CD4-positive, alpha-beta T cell (primary cell): ENCODE measurements at regions not wholly inside any gene's neighbourhood (a gene's known extent, or its start where the extent isn't known, plus 50 kb on each side); places are given as distances from the start of the nearest gene placed in this dataset.

ENCODE experiments used
- ATAC-seq: fragments of 200-7000 bp; cut with Tn5 transposase; one replicate; pipeline ENCODE4 v1.10.0; 2022; ENCODE audit warnings: mild to moderate bottlenecking; ENCODE audit not compliant: poor library complexity
- CTCF ChIA-PET: fragments of 350-600 bp; sonication (Branson Sonifier 250); formaldehyde crosslinking; loops from one replicate; lab custom pipeline; 2021; ENCODE audit warnings: antibody characterized with exemption, inconsistent platforms; lab: Charles Lee
- POLR2A ChIA-PET: fragments of 350-600 bp; sonication (Branson Sonifier 250); formaldehyde crosslinking; loops from one replicate; lab custom pipeline; 2021; ENCODE audit warnings: antibody characterized with exemption, inconsistent platforms; lab: Charles Lee
- DNase-seq, 14 experiments: peaks; one replicate each; pipeline ENCODE4 v3.0.0-alpha.2; 2013 to 2020; ENCODE audit warnings: mixed read lengths in 2 of 14
- H3K27ac ChIP-seq, 2 donors: one replicate each; pipeline versions ENCODE4 v1.5.1 to v1.7.0; 2013; ENCODE audit warnings: low read length in 2 of 2, low read depth in 1 of 2, mild to moderate bottlenecking in 1 of 2
- H3K27me3 ChIP-seq, 2 experiments: 1 replicate in 1 of 2; 2 replicates in 1 of 2; pipeline versions ENCODE4 v1.6.1 to v1.7.0; 2013; ENCODE audit warnings: low read length in 2 of 2, control low read depth in 1 of 2, mild to moderate bottlenecking in 1 of 2, moderate library complexity in 1 of 2; ENCODE audit not compliant: insufficient read depth in 2 of 2, control insufficient read depth in 1 of 2
- H3K36me3 ChIP-seq: one replicate; pipeline ENCODE4 v1.6.1; 2013; ENCODE audit warnings: low read length, control low read depth; ENCODE audit not compliant: insufficient read depth
- H3K4me1 ChIP-seq: one replicate; pipeline ENCODE4 v1.6.1; 2013; ENCODE audit warnings: low read length, control low read depth; ENCODE audit not compliant: insufficient read depth
- H3K4me3 ChIP-seq: one replicate; pipeline ENCODE4 v1.5.1; 2013; ENCODE audit warnings: mild to moderate bottlenecking, low read length, moderate library complexity
- H3K9me3 ChIP-seq, 2 experiments: 1 replicate in 1 of 2; 2 replicates in 1 of 2; pipeline versions ENCODE4 v1.6.1 to v1.7.0; 2013; ENCODE audit warnings: low read length in 2 of 2, mild to moderate bottlenecking in 2 of 2, control low read depth in 1 of 2, moderate library complexity in 1 of 2; ENCODE audit not compliant: control insufficient read depth in 1 of 2, insufficient read depth in 1 of 2
- H3K27ac Mint-ChIP-seq: one replicate; pipeline ENCODE4 v1.8.0; 2020; ENCODE audit warnings: mixed read lengths
- H3K27me3 Mint-ChIP-seq: one replicate; pipeline ENCODE4 v1.8.0; 2021; ENCODE audit warnings: mixed read lengths
- H3K36me3 Mint-ChIP-seq: one replicate; pipeline ENCODE4 v1.8.0; 2021; ENCODE audit warnings: low read depth, mixed read lengths
- H3K4me1 Mint-ChIP-seq: one replicate; pipeline ENCODE4 v1.8.0; 2021; ENCODE audit warnings: low read depth, mixed read lengths
- H3K4me3 Mint-ChIP-seq: one replicate; pipeline ENCODE4 v1.8.0; 2020; ENCODE audit warnings: mild to moderate bottlenecking, mixed read lengths
- H3K9me3 Mint-ChIP-seq: one replicate; pipeline ENCODE4 v1.8.0; 2020; ENCODE audit warnings: mixed read lengths
- CTCF ChIP-seq: fragments of 200-600 bp; IDR thresholded peaks from one replicate; pipeline ENCODE4 v1.8.0; 2022; ENCODE audit warnings: antibody characterized with exemption, mild to moderate bottlenecking
- intact Hi-C, 2 experiments: fragments of 100-400 bp; cut with DNase I in 1 of 2; cut with micrococcal nuclease in 1 of 2; formaldehyde crosslinking; loops; one replicate each; pipeline versions ENCODE4 v1.15.1 to v1.9.0; 2023 to 2025; cut with DNase I, micrococcal nuclease

- ATAC-seq (no peak), DNase-seq (no peak)
- H3K4me1 ChIP-seq: no peaks in the 10 kb centered on the region
- intact Hi-C loops: no loop called here
- Mint-ChIP-seq H3K36me3 (no peaks in the 10 kb centered on the region), H3K9me3 (no peaks in the 10 kb centered on the region), H3K27ac (no peak overlapping the region), H3K27me3 (peaks cover 18% of the 10 kb centered on the region), H3K4me3 (no peak overlapping the region), H3K4me1 (no peaks in the 10 kb centered on the region)
- POLR2A ChIA-PET: no interaction called here
- H3K4me3 ChIP-seq: no peak overlapping the region
- CTCF ChIA-PET: no interaction called here
- H3K27me3 ChIP-seq: no peaks in the 10 kb centered on the region
- H3K27ac ChIP-seq: no peak overlapping the region
- TF ChIP-seq CTCF: no peak
- no peaks in the 10 kb centered on the region for H3K9me3 ChIP-seq
- H3K36me3 ChIP-seq: no peaks in the 10 kb centered on the region
Measured at GRCh38 chr3:110567029-110567428, 504.6 kb upstream of the NECTIN3 start.

GRCh38 chr3:110568246-110568645 lies 503.4 kb upstream of the NECTIN3 start:
- ATAC-seq (no peak), DNase-seq (no peak)
- Mint-ChIP-seq H3K36me3 (no peaks in the 10 kb centered on the region), H3K9me3 (no peaks in the 10 kb centered on the region), H3K27me3 (peaks cover 18% of the 10 kb centered on the region), H3K27ac (no peak overlapping the region), H3K4me3 (no peak overlapping the region), H3K4me1 (no peaks in the 10 kb centered on the region)
- Histone ChIP-seq H3K36me3 (no peaks in the 10 kb centered on the region), H3K27me3 (no peaks in the 10 kb centered on the region), H3K9me3 (no peaks in the 10 kb centered on the region), H3K4me3 (no peak overlapping the region), H3K27ac (no peak overlapping the region), H3K4me1 (no peaks in the 10 kb centered on the region)
- intact Hi-C loops: no loop called here
- TF ChIP-seq CTCF: no peak
- ChIA-PET POLR2A (no interaction called here), CTCF (no interaction called here)

- Histone ChIP-seq H3K4me1 (no peaks in the 10 kb centered on the region), H3K4me3 (no peak overlapping the region), H3K27ac (no peak overlapping the region), H3K9me3 (no peaks in the 10 kb centered on the region), H3K27me3 (no peaks in the 10 kb centered on the region), H3K36me3 (no peaks in the 10 kb centered on the region)
- no peak overlapping the region for H3K27ac Mint-ChIP-seq
- ChIA-PET POLR2A (no interaction called here), CTCF (interaction anchor here (0.7 kb wide), 1 partner anchor 681 kb away, joined by 3 read pairs; no protein-coding TSS in a partner anchor)
- H3K4me1 Mint-ChIP-seq: no peaks in the 10 kb centered on the region
- no peak for TF ChIP-seq CTCF
- ATAC-seq (no peak), DNase-seq (no peak)
- no peaks in the 10 kb centered on the region for H3K9me3 Mint-ChIP-seq
- peaks cover 13% of the 10 kb centered on the region for H3K27me3 Mint-ChIP-seq
- intact Hi-C loops: no loop called here
- no peaks in the 10 kb centered on the region for H3K36me3 Mint-ChIP-seq
- H3K4me3 Mint-ChIP-seq: no peak overlapping the region
Measured at GRCh38 chr3:110569073-110569472, 502.5 kb upstream of the NECTIN3 start.
